ENCODE measurements at regions not wholly inside any gene's neighbourhood (a gene's known extent, or its start where the extent isn't known, plus 50 kb on each side); places are given as distances from the start of the nearest gene placed in this dataset.

DNA sequence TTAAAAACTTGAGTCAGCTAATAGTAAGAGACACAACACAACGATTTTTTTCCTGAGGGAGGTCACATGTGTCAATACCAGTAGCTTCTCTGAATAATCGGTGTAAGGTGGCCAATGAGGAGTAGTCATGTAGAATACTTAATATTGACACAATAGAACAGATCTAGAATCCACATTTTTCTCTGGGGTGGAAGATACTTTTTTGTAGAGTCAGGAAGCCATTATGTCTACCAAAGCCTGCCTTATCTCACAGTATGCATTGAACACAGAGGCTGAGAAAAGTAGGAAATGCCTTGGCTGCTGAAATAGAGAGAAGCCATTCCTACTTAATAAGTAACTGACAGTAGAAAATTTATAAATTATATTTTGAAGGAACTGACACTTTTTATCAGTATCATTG is 725.0 kb downstream of the METTL15 start:
- Histone ChIP-seq H3K27ac (ENCODE audit: low read depth in 1 of 2, low read length in 1 of 2) (no peak overlapping the region), H3K9me3 (ENCODE audit: control insufficient read depth in 4 of 4, insufficient read depth in 3 of 4, low read length in 3 of 4) (peaks cover 0 to under 1% (median 0%) of the 10 kb centered on the region in 4 donors), H3K9ac (ENCODE audit: insufficient read depth in 1 of 2, low read length in 2 of 2) (no peak overlapping the region), H3K27me3 (ENCODE audit: control insufficient read depth in 3 of 3, insufficient read depth in 3 of 3, low read length in 2 of 3) (no peaks in the 10 kb centered on the region), H3K4me1 (ENCODE audit: control insufficient read depth in 5 of 5, insufficient read depth in 5 of 5, low read length in 5 of 5) (no peaks in the 10 kb centered on the region), H3K36me3 (ENCODE audit: control insufficient read depth in 4 of 4, insufficient read depth in 4 of 4, low read length in 4 of 4) (no peaks in the 10 kb centered on the region), H3K4me3 (no peak overlapping the region)
- no peak for TF ChIP-seq CTCF (IDR thresholded peaks at IDR 0.05; ENCODE audit: control extremely low read depth, extremely low read depth)
- WGBS, 2 donors, result 27 to 31% methylated on average over 2 of the region's 2 CpGs
- DNase-seq (no peak), ATAC-seq (ENCODE audit: insufficient read depth, low FRiP score) (no peak)

- Histone ChIP-seq H3K4me3 (no peak overlapping the region), H3K27me3 (ENCODE audit: control insufficient read depth in 3 of 3, insufficient read depth in 3 of 3, low read length in 2 of 3) (no peaks in the 10 kb centered on the region), H3K9me3 (ENCODE audit: control insufficient read depth in 4 of 4, insufficient read depth in 3 of 4, low read length in 3 of 4) (peaks cover 0 to 2% (median 0%) of the 10 kb centered on the region in 4 donors), H3K9ac (ENCODE audit: insufficient read depth in 1 of 2, low read length in 2 of 2) (no peak overlapping the region), H3K36me3 (ENCODE audit: control insufficient read depth in 4 of 4, insufficient read depth in 4 of 4, low read length in 4 of 4) (no peaks in the 10 kb centered on the region), H3K4me1 (ENCODE audit: control insufficient read depth in 5 of 5, insufficient read depth in 5 of 5, low read length in 5 of 5) (no peaks in the 10 kb centered on the region), H3K27ac (ENCODE audit: low read depth in 1 of 2, low read length in 1 of 2) (no peak overlapping the region)
- ATAC-seq (ENCODE audit: insufficient read depth, low FRiP score), result no peak
- no peak for TF ChIP-seq CTCF (IDR thresholded peaks at IDR 0.05; ENCODE audit: control extremely low read depth, extremely low read depth)
- DNase-seq, result no peak
- WGBS, 2 donors, result 91 to 92% methylated on average over 1 of the region's 1 CpG
These were observed 718.6 kb downstream of the METTL15 start for GRCh38 chr11:28826807-28827206.

- ATAC-seq (ENCODE audit: insufficient read depth, low FRiP score), result no peak
- H3K9ac ChIP-seq (ENCODE audit: insufficient read depth in 1 of 2, low read length in 2 of 2), result no peak overlapping the region
- no peak for DNase-seq
- H3K27me3 ChIP-seq (ENCODE audit: control insufficient read depth in 3 of 3, insufficient read depth in 3 of 3, low read length in 2 of 3), result no peaks in the 10 kb centered on the region
- no peaks in the 10 kb centered on the region for H3K9me3 ChIP-seq (ENCODE audit: control insufficient read depth in 4 of 4, insufficient read depth in 3 of 4, low read length in 3 of 4)
- H3K4me3 ChIP-seq, result no peak overlapping the region
- H3K4me1 ChIP-seq (ENCODE audit: control insufficient read depth in 5 of 5, insufficient read depth in 5 of 5, low read length in 5 of 5), result no peaks in the 10 kb centered on the region
- no peaks in the 10 kb centered on the region for H3K36me3 ChIP-seq (ENCODE audit: control insufficient read depth in 4 of 4, insufficient read depth in 4 of 4, low read length in 4 of 4)
- no peak for TF ChIP-seq CTCF (IDR thresholded peaks at IDR 0.05; ENCODE audit: control extremely low read depth, extremely low read depth)
- 76 to 83% methylated on average over 4 of the region's 4 CpGs for WGBS, 2 donors
- H3K27ac ChIP-seq (ENCODE audit: low read depth in 1 of 2, low read length in 1 of 2), result no peak overlapping the region
These were observed 714.4 kb downstream of the METTL15 start for GRCh38 chr11:28822576-28822975.

DNA sequence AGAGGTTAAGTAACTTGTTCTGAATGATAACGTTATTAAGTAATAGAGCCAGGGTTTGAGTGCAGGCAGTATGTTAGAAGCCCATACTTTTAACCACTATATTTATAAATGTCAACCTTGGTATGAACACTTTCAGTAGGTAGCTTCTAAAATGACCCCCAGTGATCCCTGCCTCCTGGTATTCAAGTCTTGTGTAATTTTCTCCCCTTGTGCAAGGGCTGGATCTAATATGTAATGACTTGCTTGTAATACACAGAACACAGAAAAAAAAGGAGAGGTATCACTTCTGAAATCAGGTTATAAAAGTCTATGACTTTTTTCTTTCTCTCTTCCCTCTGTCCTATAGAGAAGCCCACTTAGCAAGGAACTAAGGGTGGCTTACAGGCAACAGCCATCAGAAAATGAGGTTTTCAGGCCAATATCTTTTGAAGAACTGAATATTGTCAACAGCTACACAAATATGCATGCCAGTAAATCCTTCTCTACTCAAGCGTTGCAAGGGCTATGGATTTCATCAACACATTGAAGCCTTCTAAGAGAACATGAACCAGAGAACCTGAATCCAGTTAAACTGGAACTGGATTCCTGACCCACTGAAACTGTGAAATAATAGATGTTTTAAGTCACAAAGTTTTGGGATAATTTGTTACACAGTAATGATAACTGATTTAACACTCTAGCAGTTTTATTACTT is 712.3 kb downstream of the METTL15 start:
- ATAC-seq (ENCODE audit: insufficient read depth, low FRiP score), result no peak
- DNase-seq, result no peak

More for the DNA sequence above, 712.3 kb downstream of the METTL15 start:
- Histone ChIP-seq H3K4me1 (ENCODE audit: control insufficient read depth in 5 of 5, insufficient read depth in 5 of 5, low read length in 5 of 5) (no peaks in the 10 kb centered on the region), H3K9ac (ENCODE audit: insufficient read depth in 1 of 2, low read length in 2 of 2) (no peak overlapping the region), H3K9me3 (ENCODE audit: control insufficient read depth in 4 of 4, insufficient read depth in 3 of 4, low read length in 3 of 4) (no peaks in the 10 kb centered on the region), H3K4me3 (no peak overlapping the region), H3K36me3 (ENCODE audit: control insufficient read depth in 4 of 4, insufficient read depth in 4 of 4, low read length in 4 of 4) (no peaks in the 10 kb centered on the region), H3K27ac (ENCODE audit: low read depth in 1 of 2, low read length in 1 of 2) (no peak overlapping the region), H3K27me3 (ENCODE audit: control insufficient read depth in 3 of 3, insufficient read depth in 3 of 3, low read length in 2 of 3) (no peaks in the 10 kb centered on the region)
- TF ChIP-seq CTCF (IDR thresholded peaks at IDR 0.05; ENCODE audit: control extremely low read depth, extremely low read depth), result no peak
- 75 to 84% methylated on average over 2 of the region's 2 CpGs for WGBS, 2 donors

All from lung (tissue), 11 donors.